Gastroesophageal sphincter (tissue), 3 donors: ENCODE measurements at regions not wholly inside any gene's neighbourhood (a gene's known extent, or its start where the extent isn't known, plus 50 kb on each side); places are given as distances from the start of the nearest gene placed in this dataset.

Source experiments
- CTCF ChIP-seq, 4 experiments: fragments of 200-600 bp in 2 of 4; fragments of 450-650 bp in 2 of 4; sonication (generic) in 1 of 4; IDR thresholded peaks; one replicate each; pipeline ENCODE4 v1.5.1; 2017 to 2019; ENCODE audit warnings: antibody characterized with exemption in 4 of 4, mild to moderate bottlenecking in 2 of 4, moderate library complexity in 2 of 4
- EP300 ChIP-seq: sonication (generic); formaldehyde crosslinking; IDR thresholded peaks from one replicate; pipeline ENCODE4 v1.6.1; 2017; ENCODE audit warnings: antibody characterized with exemption, mild to moderate bottlenecking
- POLR2A ChIP-seq, 2 donors: fragments of 450-650 bp; IDR thresholded peaks; one replicate each; pipeline ENCODE4 v1.6.1; 2017; ENCODE audit warnings: antibody characterized with exemption in 2 of 2, mild to moderate bottlenecking in 2 of 2, moderate library complexity in 1 of 2
- POLR2AphosphoS5 ChIP-seq: sonication (generic); formaldehyde crosslinking; IDR thresholded peaks from one replicate; pipeline ENCODE4 v1.6.1; 2017; ENCODE audit warnings: antibody characterized with exemption

GRCh38 chr12:19008102-19008501 lies 121.4 kb upstream of the PLEKHA5 start:
- TF ChIP-seq POLR2A (IDR thresholded peaks at IDR 0.05): no peak
- TF ChIP-seq CTCF (IDR thresholded peaks at IDR 0.05): no peak
- no peak for TF ChIP-seq EP300
- no peak for TF ChIP-seq POLR2AphosphoS5
